Aorta (tissue), 5 donors: ENCODE measurements at regions not wholly inside any gene's neighbourhood (a gene's known extent, or its start where the extent isn't known, plus 50 kb on each side); places are given as distances from the start of the nearest gene placed in this dataset.

Experiments
- ATAC-seq: fragments of 200-7000 bp; cut with Tn5 transposase; one replicate; pipeline ENCODE4 v1.9.1; 2022; ENCODE audit warnings: moderate library complexity; ENCODE audit not compliant: low FRiP score
- DNase-seq, 2 donors: peaks; one replicate each; pipeline ENCODE4 v3.0.0-alpha.2; 2020
- H3K27ac ChIP-seq, 2 donors: one replicate each; pipeline ENCODE4 v1.5.1; 2013; ENCODE audit warnings: low read length in 2 of 2, mild to moderate bottlenecking in 2 of 2, moderate library complexity in 2 of 2, control low read depth in 1 of 2, inconsistent platforms in 1 of 2, low read depth in 1 of 2
- H3K27me3 ChIP-seq, 2 donors: one replicate each; pipeline ENCODE4 v1.6.1; 2013; ENCODE audit warnings: control low read depth in 1 of 2, low read length in 1 of 2, mild to moderate bottlenecking in 1 of 2, moderate library complexity in 1 of 2; ENCODE audit not compliant: insufficient read depth in 2 of 2, control insufficient read depth in 1 of 2
- H3K36me3 ChIP-seq, 2 donors: one replicate each; pipeline ENCODE4 v1.6.1; 2013; ENCODE audit warnings: control low read depth in 1 of 2, low read length in 1 of 2, mild to moderate bottlenecking in 1 of 2; ENCODE audit not compliant: insufficient read depth in 2 of 2, control insufficient read depth in 1 of 2
- H3K4me1 ChIP-seq, 2 donors: one replicate each; pipeline ENCODE4 v1.6.1; 2013; ENCODE audit warnings: low read length in 2 of 2, control low read depth in 1 of 2, mild to moderate bottlenecking in 1 of 2, moderate library complexity in 1 of 2; ENCODE audit not compliant: insufficient read depth in 2 of 2, control insufficient read depth in 1 of 2
- H3K4me3 ChIP-seq, 2 donors: one replicate each; pipeline ENCODE4 v1.5.1; 2013; ENCODE audit warnings: low read length in 2 of 2, control low read depth in 1 of 2, mild to moderate bottlenecking in 1 of 2
- H3K9me3 ChIP-seq: one replicate; pipeline ENCODE4 v1.6.1; 2013; ENCODE audit warnings: mild to moderate bottlenecking, low read length; ENCODE audit not compliant: control insufficient read depth
- WGBS, 2 donors: extraction: QIAGEN DNeasy Blood & Tissue Kit; methylation state at CpG; one replicate each; pipeline ENCODE4 v1.1.7; 2013; 5-methylcytosine and 5-hydroxymethylcytosine counted together
- intact Hi-C, 2 donors: fragments of 100-400 bp; cut with DNase I; formaldehyde crosslinking; loops; one replicate each; pipeline versions ENCODE4 v1.14.2 to v1.15.0; 2022
- donor health status: healthy with polysubstance abuse.
- donor health status: Bipolar disorder and iron deficiency.
- donor health status: DM: no; HTN: no; CAD: no.
- donor health status: DM: no; HTN: no; CAD: no.
- donor health status: DM: yes; HTN: yes; CAD: no.

GRCh38 chr2:177141866-177142265, 70.7 kb upstream of the HNRNPA3 start:
- no peaks in the 10 kb centered on the region for H3K4me1 ChIP-seq
- 86% methylated on average over 3 of the region's 3 CpGs for WGBS, 2 donors
- H3K27me3 ChIP-seq = no peaks in the 10 kb centered on the region
- DNase-seq (no peak), ATAC-seq (no peak)
- no peak overlapping the region for H3K4me3 ChIP-seq
- no peaks in the 10 kb centered on the region for H3K9me3 ChIP-seq
- intact Hi-C loops = loop anchor here (10.0 kb wide), 2 partner anchors 473 to 487 kb away; a partner anchor contains a TSS
- no peak overlapping the region for H3K27ac ChIP-seq
- H3K36me3 ChIP-seq = no peaks in the 10 kb centered on the region

DNA sequence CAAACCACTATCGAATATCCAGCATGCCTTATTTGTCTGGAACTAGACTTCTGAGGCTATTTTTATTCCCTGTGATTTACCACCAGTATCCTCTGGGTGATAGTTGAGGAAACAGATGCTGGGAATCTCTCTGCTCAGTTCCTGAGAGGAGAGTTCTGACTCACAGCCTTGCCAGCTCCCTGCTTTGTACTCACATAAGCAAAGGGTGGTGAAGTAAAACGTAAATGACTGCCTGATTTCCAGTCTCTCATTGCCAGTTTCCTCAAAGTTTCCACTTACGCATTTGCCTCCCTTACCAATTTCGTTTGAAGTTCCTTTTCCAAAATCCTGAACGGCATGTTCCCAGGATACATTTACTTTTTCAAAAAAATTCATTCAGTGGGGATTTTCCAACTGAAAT, 69.2 kb upstream of the HNRNPA3 start:
- Histone ChIP-seq H3K27ac (no peak overlapping the region), H3K27me3 (peaks cover 0 to under 1% of the 10 kb centered on the region in 2 donors), H3K4me3 (no peak overlapping the region), H3K9me3 (no peaks in the 10 kb centered on the region), H3K4me1 (no peaks in the 10 kb centered on the region), H3K36me3 (no peaks in the 10 kb centered on the region)
- DNase-seq (no peak), ATAC-seq (no peak)
- intact Hi-C loops = loop anchor here (10.0 kb wide), 2 partner anchors 471 to 489 kb away; a partner anchor contains a TSS
- WGBS, 2 donors = 37 to 39% methylated on average over 5 of the region's 5 CpGs

GRCh38 chr2:177147093-177147694, 65.4 kb upstream of the HNRNPA3 start:
- H3K9me3 ChIP-seq = no peaks in the 10 kb centered on the region
- H3K36me3 ChIP-seq = no peaks in the 10 kb centered on the region
- H3K4me1 ChIP-seq = no peaks in the 10 kb centered on the region
- no peak for ATAC-seq
- intact Hi-C loops = loop anchor here (5.0 to 10.0 kb wide), 4 partner anchors 468 to 1030 kb away; partner anchors contain the start of genes HOXD10 (in 1 of the 2) and HOXD8 (in 1 of the 2)
- no peak for DNase-seq
- H3K4me3 ChIP-seq = no peak overlapping the region
- WGBS, 2 donors = 17% methylated on average over 2 of the region's 2 CpGs
- H3K27me3 ChIP-seq = peaks cover 0 to 5% of the 10 kb centered on the region in 2 donors
- no peak overlapping the region for H3K27ac ChIP-seq

- H3K9me3 ChIP-seq = no peaks in the 10 kb centered on the region
- no peak for DNase-seq
- H3K27ac ChIP-seq = no peak overlapping the region
- intact Hi-C loops = loop anchor here (5.0 to 10.0 kb wide), 4 partner anchors 467 to 1031 kb away; partner anchors contain the start of genes HOXD10 (in 1 of the 2) and HOXD8 (in 1 of the 2)
- H3K36me3 ChIP-seq = no peaks in the 10 kb centered on the region
- peak overlapping the region; percentile 26 to 37 for H3K4me3 ChIP-seq
- no peaks in the 10 kb centered on the region for H3K4me1 ChIP-seq
- no peak for ATAC-seq
- H3K27me3 ChIP-seq = peaks cover 0 to 5% of the 10 kb centered on the region in 2 donors
- WGBS, 2 donors = 22 to 25% methylated on average over 13 of the region's 13 CpGs
Measured at GRCh38 chr2:177147834-177148445, 64.7 kb upstream of the HNRNPA3 start.

- H3K4me1 ChIP-seq = no peaks in the 10 kb centered on the region
- DNase-seq = peak; percentile 75 to 86
- ATAC-seq = peak; percentile 91
- peaks cover 0 to 5% of the 10 kb centered on the region in 2 donors for H3K27me3 ChIP-seq
- no peaks in the 10 kb centered on the region for H3K36me3 ChIP-seq
- WGBS, 2 donors = 3% methylated on average over 25 of the region's 25 CpGs
- H3K4me3 ChIP-seq = peak overlapping the region; percentile 37 to 41
- intact Hi-C loops = loop anchor here (5.0 to 10.0 kb wide), 4 partner anchors 466 to 1031 kb away; partner anchors contain the start of genes HOXD10 (in 1 of the 2) and HOXD8 (in 1 of the 2)
- no peak overlapping the region for H3K27ac ChIP-seq
- H3K9me3 ChIP-seq = no peaks in the 10 kb centered on the region
Measured at GRCh38 chr2:177148477-177149154, 64.0 kb upstream of the HNRNPA3 start.

DNA sequence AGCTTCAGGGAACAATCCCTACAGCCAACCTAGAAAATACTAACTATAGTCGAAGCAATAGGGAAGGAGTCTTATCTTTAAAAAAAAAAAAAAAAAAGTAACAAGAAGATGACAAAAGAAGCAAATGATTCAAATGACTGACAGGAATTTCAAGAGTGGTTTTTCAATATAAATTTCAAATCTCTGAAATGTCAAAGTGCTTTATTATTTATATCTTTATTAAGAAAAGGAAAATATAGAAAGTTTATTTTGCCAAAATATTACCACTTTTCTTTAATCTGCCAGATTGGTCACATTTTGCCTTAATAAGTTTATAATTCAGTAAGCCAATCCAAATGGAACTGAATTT, 63.5 kb upstream of the HNRNPA3 start:
- peaks cover 0 to 5% of the 10 kb centered on the region in 2 donors for H3K27me3 ChIP-seq
- H3K4me3 ChIP-seq = no peak overlapping the region
- 2 to 5% methylated on average over 1 of the region's 1 CpG for WGBS, 2 donors
- DNase-seq (no peak), ATAC-seq (no peak)
- H3K36me3 ChIP-seq = no peaks in the 10 kb centered on the region
- H3K4me1 ChIP-seq = no peaks in the 10 kb centered on the region
- no peak overlapping the region for H3K27ac ChIP-seq
- H3K9me3 ChIP-seq = no peaks in the 10 kb centered on the region
- intact Hi-C loops = loop anchor here (5.0 to 10.0 kb wide), 4 partner anchors 466 to 1032 kb away; partner anchors contain the start of genes HOXD10 (in 1 of the 2) and HOXD8 (in 1 of the 2)

GRCh38 chr2:177153805-177154204, 58.8 kb upstream of the HNRNPA3 start:
- no peaks in the 10 kb centered on the region for H3K9me3 ChIP-seq
- H3K36me3 ChIP-seq = no peaks in the 10 kb centered on the region
- ATAC-seq = no peak
- no peak overlapping the region for H3K27ac ChIP-seq
- intact Hi-C loops = no loop called here
- DNase-seq = no peak
- H3K27me3 ChIP-seq = peaks cover 0 to 2% of the 10 kb centered on the region in 2 donors
- H3K4me3 ChIP-seq = no peak overlapping the region
- no peaks in the 10 kb centered on the region for H3K4me1 ChIP-seq

GRCh38 chr2:177154809-177155208, 57.8 kb upstream of the HNRNPA3 start:
- H3K27me3 ChIP-seq = peaks cover 0 to 2% of the 10 kb centered on the region in 2 donors
- intact Hi-C loops = no loop called here
- ATAC-seq (no peak), DNase-seq (no peak)
- no peaks in the 10 kb centered on the region for H3K4me1 ChIP-seq
- 92 to 94% methylated on average over 1 of the region's 1 CpG for WGBS, 2 donors
- no peaks in the 10 kb centered on the region for H3K36me3 ChIP-seq
- no peak overlapping the region for H3K27ac ChIP-seq
- no peaks in the 10 kb centered on the region for H3K9me3 ChIP-seq
- H3K4me3 ChIP-seq = no peak overlapping the region
